ENCODE measurements at regions not wholly inside any gene's neighbourhood (a gene's known extent, or its start where the extent isn't known, plus 50 kb on each side); places are given as distances from the start of the nearest gene placed in this dataset.
"Not testable (repeated sequence)": the region's sequence is repeated elsewhere in the genome, so short reads cannot be mapped to it uniquely, and the experiment has no call there.

DNA sequence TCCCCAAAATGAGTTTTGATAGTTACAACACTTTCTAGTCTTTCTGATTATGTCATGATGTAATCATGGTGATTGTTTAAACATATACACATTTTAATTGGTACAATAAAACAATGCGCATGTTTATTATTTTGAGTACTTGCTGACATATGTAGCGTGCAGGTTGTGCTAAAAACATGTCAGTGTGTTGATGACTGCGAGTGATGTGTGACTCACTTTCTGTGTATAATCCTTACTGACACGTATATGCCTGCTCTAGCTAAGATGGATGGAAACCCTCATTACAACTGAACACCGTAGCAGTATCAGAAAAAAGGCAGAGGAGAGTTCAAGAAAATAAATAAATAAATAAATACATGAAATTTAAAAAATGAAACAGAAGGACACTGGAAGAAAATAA lies 1552.4 kb upstream of the FLRT2 start:
- peaks cover 22% of the 10 kb centered on the region for H3K4me1 Mint-ChIP-seq (ENCODE audit: unreplicated experiment)

DNA sequence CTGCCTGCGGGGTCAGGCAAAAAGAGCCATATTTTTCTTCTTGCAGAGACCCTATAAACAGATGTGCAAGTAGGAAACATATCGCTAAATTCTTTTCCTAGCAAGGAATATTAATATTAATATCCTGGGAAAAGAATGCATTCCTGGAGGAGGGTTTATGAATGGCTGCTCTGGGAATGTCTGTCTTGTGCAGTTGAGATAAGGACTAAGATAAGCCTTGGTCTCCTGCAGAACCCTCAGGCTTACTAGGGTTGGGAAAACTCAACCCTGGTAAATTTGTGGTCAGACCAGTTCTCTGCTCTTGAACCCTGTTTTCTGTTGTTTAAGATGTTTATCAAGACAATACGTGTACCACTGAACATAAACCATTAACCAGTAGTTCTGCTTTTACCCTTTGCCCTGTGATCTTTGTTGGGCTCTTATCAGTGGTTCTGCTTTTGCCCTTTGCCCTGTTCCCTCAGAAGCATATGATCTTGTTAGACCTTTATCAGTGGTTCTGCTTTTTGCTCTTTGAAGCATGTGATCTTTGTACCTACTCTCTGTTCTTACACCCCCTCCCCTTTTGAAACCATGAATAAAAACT lies 1548.2 kb upstream of the FLRT2 start:
- H3K36me3 Mint-ChIP-seq (ENCODE audit: unreplicated experiment); H3K27me3 Mint-ChIP-seq (ENCODE audit: unreplicated experiment); H3K27ac Mint-ChIP-seq (ENCODE audit: unreplicated experiment); H3K4me1 Mint-ChIP-seq (ENCODE audit: unreplicated experiment); H3K9me3 Mint-ChIP-seq (ENCODE audit: unreplicated experiment); DNase-seq (ENCODE audit: extremely low spot score, unreplicated experiment); H3K4me3 Mint-ChIP-seq (ENCODE audit: unreplicated experiment): not testable (repeated sequence)

More for the DNA sequence above, 1552.4 kb upstream of the FLRT2 start:
- H3K4me3 Mint-ChIP-seq (ENCODE audit: unreplicated experiment) = no peak overlapping the region
- H3K27me3 Mint-ChIP-seq (ENCODE audit: unreplicated experiment) = no peaks in the 10 kb centered on the region
- TF ChIP-seq, protein P1, sequence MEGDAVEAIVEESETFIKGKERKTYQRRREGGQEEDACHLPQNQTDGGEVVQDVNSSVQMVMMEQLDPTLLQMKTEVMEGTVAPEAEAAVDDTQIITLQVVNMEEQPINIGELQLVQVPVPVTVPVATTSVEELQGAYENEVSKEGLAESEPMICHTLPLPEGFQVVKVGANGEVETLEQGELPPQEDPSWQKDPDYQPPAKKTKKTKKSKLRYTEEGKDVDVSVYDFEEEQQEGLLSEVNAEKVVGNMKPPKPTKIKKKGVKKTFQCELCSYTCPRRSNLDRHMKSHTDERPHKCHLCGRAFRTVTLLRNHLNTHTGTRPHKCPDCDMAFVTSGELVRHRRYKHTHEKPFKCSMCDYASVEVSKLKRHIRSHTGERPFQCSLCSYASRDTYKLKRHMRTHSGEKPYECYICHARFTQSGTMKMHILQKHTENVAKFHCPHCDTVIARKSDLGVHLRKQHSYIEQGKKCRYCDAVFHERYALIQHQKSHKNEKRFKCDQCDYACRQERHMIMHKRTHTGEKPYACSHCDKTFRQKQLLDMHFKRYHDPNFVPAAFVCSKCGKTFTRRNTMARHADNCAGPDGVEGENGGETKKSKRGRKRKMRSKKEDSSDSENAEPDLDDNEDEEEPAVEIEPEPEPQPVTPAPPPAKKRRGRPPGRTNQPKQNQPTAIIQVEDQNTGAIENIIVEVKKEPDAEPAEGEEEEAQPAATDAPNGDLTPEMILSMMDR (IDR thresholded peaks at IDR 0.05) = no peak
- DNase-seq (ENCODE audit: extremely low spot score, unreplicated experiment) = no peak
- peaks cover 5% of the 10 kb centered on the region for H3K9me3 Mint-ChIP-seq (ENCODE audit: unreplicated experiment)
- H3K36me3 Mint-ChIP-seq (ENCODE audit: unreplicated experiment) = no peaks in the 10 kb centered on the region
- no peak overlapping the region for H3K27ac Mint-ChIP-seq (ENCODE audit: unreplicated experiment)

DNA sequence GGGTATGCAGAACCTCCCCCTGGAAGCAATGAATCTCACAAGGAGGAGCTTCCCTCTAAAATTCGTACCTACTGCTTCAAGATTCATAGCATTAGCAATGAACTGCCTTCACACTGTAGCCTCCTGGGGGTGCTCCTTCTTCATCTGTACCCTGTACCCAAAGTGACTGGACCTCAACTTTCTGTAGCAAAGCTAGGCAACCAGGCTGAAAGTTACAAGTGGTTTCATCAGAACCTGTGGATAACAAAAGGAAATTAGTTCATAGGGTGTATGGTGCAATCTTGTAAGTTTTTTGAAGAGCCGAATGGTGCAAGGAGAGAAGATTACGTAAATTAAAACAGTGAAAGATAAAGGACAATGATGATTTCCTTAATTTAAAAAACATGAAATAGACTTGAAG lies 1541.7 kb upstream of the FLRT2 start:
- H3K9me3 Mint-ChIP-seq (ENCODE audit: unreplicated experiment) = peaks cover 9% of the 10 kb centered on the region
- DNase-seq (ENCODE audit: extremely low spot score, unreplicated experiment) = no peak
- no peaks in the 10 kb centered on the region for H3K4me1 Mint-ChIP-seq (ENCODE audit: unreplicated experiment)
- H3K27ac Mint-ChIP-seq (ENCODE audit: unreplicated experiment) = no peak overlapping the region
- TF ChIP-seq, protein P1 (IDR thresholded peaks at IDR 0.05) = no peak
- no peaks in the 10 kb centered on the region for H3K27me3 Mint-ChIP-seq (ENCODE audit: unreplicated experiment)
- H3K4me3 Mint-ChIP-seq (ENCODE audit: unreplicated experiment) = no peak overlapping the region
- no peaks in the 10 kb centered on the region for H3K36me3 Mint-ChIP-seq (ENCODE audit: unreplicated experiment)

DNA sequence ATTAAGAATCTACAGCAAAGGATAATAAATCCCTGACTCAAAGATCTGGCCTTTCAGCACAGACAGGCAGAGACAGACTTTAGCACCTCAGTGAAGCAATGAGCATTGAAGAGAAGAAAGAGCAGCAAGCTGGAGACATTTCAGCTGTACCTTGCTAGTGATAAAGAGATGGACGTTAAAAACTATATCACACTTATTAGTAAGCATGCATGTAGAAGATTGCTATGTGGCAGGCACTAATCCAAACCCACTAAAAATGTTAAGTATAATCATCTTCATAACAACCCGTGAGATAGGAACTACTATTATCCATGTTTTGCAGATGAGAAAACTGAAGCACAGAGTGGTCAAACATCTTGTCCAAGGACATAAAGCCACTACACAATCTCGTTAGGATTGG lies 1538.3 kb upstream of the FLRT2 start:
- Mint-ChIP-seq H3K9me3 (ENCODE audit: unreplicated experiment) (peaks cover 9% of the 10 kb centered on the region), H3K4me3 (ENCODE audit: unreplicated experiment) (no peak overlapping the region)
- TF ChIP-seq, protein P1 (IDR thresholded peaks at IDR 0.05) = no peak

GRCh38 chr14:83992857-83993256 lies 1537.1 kb upstream of the FLRT2 start:
- H3K4me3 Mint-ChIP-seq (ENCODE audit: unreplicated experiment) = no peak overlapping the region
- no peak overlapping the region for H3K27ac Mint-ChIP-seq (ENCODE audit: unreplicated experiment)
- no peaks in the 10 kb centered on the region for H3K36me3 Mint-ChIP-seq (ENCODE audit: unreplicated experiment)
- H3K9me3 Mint-ChIP-seq (ENCODE audit: unreplicated experiment) = peaks cover 9% of the 10 kb centered on the region
- H3K4me1 Mint-ChIP-seq (ENCODE audit: unreplicated experiment) = no peaks in the 10 kb centered on the region
- no peak for DNase-seq (ENCODE audit: extremely low spot score, unreplicated experiment)
- TF ChIP-seq, protein P1 (IDR thresholded peaks at IDR 0.05) = no peak
- H3K27me3 Mint-ChIP-seq (ENCODE audit: unreplicated experiment) = no peaks in the 10 kb centered on the region

More for the DNA sequence above, 1538.3 kb upstream of the FLRT2 start:
- no peaks in the 10 kb centered on the region for H3K27me3 Mint-ChIP-seq (ENCODE audit: unreplicated experiment)
- no peak overlapping the region for H3K27ac Mint-ChIP-seq (ENCODE audit: unreplicated experiment)
- no peaks in the 10 kb centered on the region for H3K36me3 Mint-ChIP-seq (ENCODE audit: unreplicated experiment)
- DNase-seq (ENCODE audit: extremely low spot score, unreplicated experiment) = no peak
- no peaks in the 10 kb centered on the region for H3K4me1 Mint-ChIP-seq (ENCODE audit: unreplicated experiment)

- H3K36me3 Mint-ChIP-seq (ENCODE audit: unreplicated experiment) = no peaks in the 10 kb centered on the region
- TF ChIP-seq, protein P1 (IDR thresholded peaks at IDR 0.05) = no peak
- no peak for DNase-seq (ENCODE audit: extremely low spot score, unreplicated experiment)
- no peak overlapping the region for H3K27ac Mint-ChIP-seq (ENCODE audit: unreplicated experiment)
- no peaks in the 10 kb centered on the region for H3K4me1 Mint-ChIP-seq (ENCODE audit: unreplicated experiment)
- H3K9me3 Mint-ChIP-seq (ENCODE audit: unreplicated experiment) = peaks cover 9% of the 10 kb centered on the region
- H3K4me3 Mint-ChIP-seq (ENCODE audit: unreplicated experiment) = no peak overlapping the region
- no peaks in the 10 kb centered on the region for H3K27me3 Mint-ChIP-seq (ENCODE audit: unreplicated experiment)
Measured at GRCh38 chr14:83993545-83993944, 1536.4 kb upstream of the FLRT2 start.

Measured in osteocyte (in vitro differentiated cells).